Keratinocyte (primary cell): ENCODE measurements at regions not wholly inside any gene's neighbourhood (a gene's known extent, or its start where the extent isn't known, plus 50 kb on each side); places are given as distances from the start of the nearest gene placed in this dataset.

ENCODE experiments used
- DNase-seq: peaks from one replicate; pipeline ENCODE4 v3.0.0-alpha.2; 2011; ENCODE audit warnings: low read depth, missing footprints, low spot score
- FAIRE-seq: peaks from 2 replicates; lab custom pipeline; 2011; peaks lifted over from hg19 to GRCh38; lab: Jason Lieb, UNC
- H2AFZ ChIP-seq: 2 replicates; pipeline ENCODE4 v1.6.0; 2012; ENCODE audit warnings: low read length, control low read depth, inconsistent platforms; ENCODE audit not compliant: control insufficient read depth
- H3K27ac ChIP-seq: 2 replicates; pipeline ENCODE4 v1.5.1; 2011; ENCODE audit warnings: low read length; ENCODE audit not compliant: control insufficient read depth, insufficient read depth
- H3K27me3 ChIP-seq: 3 replicates; pipeline ENCODE4 v1.6.0; 2011; ENCODE audit warnings: low read length; ENCODE audit not compliant: control insufficient read depth, insufficient read depth; ENCODE audit errors: extremely low read depth
- H3K36me3 ChIP-seq, 2 experiments: 2 replicates in 1 of 2; 3 replicates in 1 of 2; pipeline ENCODE4 v1.5.1; 2011; ENCODE audit warnings: low read length in 2 of 2, mild to moderate bottlenecking in 1 of 2; ENCODE audit not compliant: control insufficient read depth in 2 of 2, insufficient read depth in 2 of 2; ENCODE audit errors: extremely low read depth in 1 of 2
- H3K4me1 ChIP-seq: 3 replicates; pipeline ENCODE4 v1.5.1; 2011; ENCODE audit warnings: low read length; ENCODE audit not compliant: control insufficient read depth, insufficient read depth; ENCODE audit errors: extremely low read depth
- H3K4me2 ChIP-seq: 3 replicates; pipeline ENCODE4 v1.6.0; 2011; ENCODE audit warnings: low read depth, low read length; ENCODE audit not compliant: control insufficient read depth, insufficient read depth; ENCODE audit errors: extremely low read depth
- H3K4me3 ChIP-seq, 3 experiments: fragments of 200-600 bp in 1 of 3; sonication (generic) in 1 of 3; 2 replicates in 2 of 3; 3 replicates in 1 of 3; pipeline ENCODE4 v1.5.1; 2011 to 2016; ENCODE audit warnings: low read length in 3 of 3, mild to moderate bottlenecking in 3 of 3, control low read depth in 2 of 3, inconsistent platforms in 1 of 3, low read depth in 1 of 3, mixed read lengths in 1 of 3, mixed run types in 1 of 3, moderate library complexity in 1 of 3; ENCODE audit not compliant: control insufficient read depth in 2 of 3, insufficient read depth in 2 of 3; ENCODE audit errors: extremely low read depth in 1 of 3
- H3K79me2 ChIP-seq: 2 replicates; pipeline ENCODE4 v1.6.0; 2012; ENCODE audit warnings: low read length; ENCODE audit not compliant: control insufficient read depth, insufficient read depth
- H3K9ac ChIP-seq: 3 replicates; pipeline ENCODE4 v1.6.0; 2011; ENCODE audit warnings: low read length; ENCODE audit not compliant: control insufficient read depth, insufficient read depth; ENCODE audit errors: extremely low read depth
- H3K9me1 ChIP-seq: 3 replicates; pipeline ENCODE4 v1.6.0; 2011; ENCODE audit warnings: low read length; ENCODE audit not compliant: control insufficient read depth, insufficient read depth; ENCODE audit errors: extremely low read depth
- H3K9me3 ChIP-seq: 2 replicates; pipeline ENCODE4 v1.5.1; 2012; ENCODE audit warnings: low read depth, low read length; ENCODE audit not compliant: control insufficient read depth
- H4K20me1 ChIP-seq: 3 replicates; pipeline ENCODE4 v1.6.0; 2011; ENCODE audit warnings: low read length; ENCODE audit not compliant: control insufficient read depth, insufficient read depth; ENCODE audit errors: extremely low read depth
- EZH2 ChIP-seq: IDR thresholded peaks from one replicate; pipeline ENCODE4 v1.6.1; 2012; ENCODE audit warnings: inconsistent platforms, mild to moderate bottlenecking, low read length, moderate library complexity
- dilution Hi-C: fragments of 300-500 bp; cut with MboI; formaldehyde crosslinking; loops from one replicate; pipeline ENCODE4 v1.7.0; 2020; ENCODE audit warnings: low sequenced_read_pairs; ENCODE audit not compliant: extremely low pct_ligation_motif_present
- TF ChIP-seq, protein P1 (sequence below), 3 experiments: IDR thresholded peaks in 1 of 3; conservative IDR thresholded peaks in 1 of 3; optimal IDR thresholded peaks in 1 of 3; 2 replicates in 2 of 3; 3 replicates in 1 of 3; pipeline versions ENCODE3 to v1.5.1; 2011; ENCODE audit warnings: low read length in 3 of 3, mild to moderate bottlenecking in 3 of 3, moderate library complexity in 2 of 3, control low read depth in 1 of 3, inconsistent platforms in 1 of 3; ENCODE audit not compliant: insufficient read depth in 2 of 3; ENCODE audit errors: extremely low read depth in 1 of 3

DNA sequence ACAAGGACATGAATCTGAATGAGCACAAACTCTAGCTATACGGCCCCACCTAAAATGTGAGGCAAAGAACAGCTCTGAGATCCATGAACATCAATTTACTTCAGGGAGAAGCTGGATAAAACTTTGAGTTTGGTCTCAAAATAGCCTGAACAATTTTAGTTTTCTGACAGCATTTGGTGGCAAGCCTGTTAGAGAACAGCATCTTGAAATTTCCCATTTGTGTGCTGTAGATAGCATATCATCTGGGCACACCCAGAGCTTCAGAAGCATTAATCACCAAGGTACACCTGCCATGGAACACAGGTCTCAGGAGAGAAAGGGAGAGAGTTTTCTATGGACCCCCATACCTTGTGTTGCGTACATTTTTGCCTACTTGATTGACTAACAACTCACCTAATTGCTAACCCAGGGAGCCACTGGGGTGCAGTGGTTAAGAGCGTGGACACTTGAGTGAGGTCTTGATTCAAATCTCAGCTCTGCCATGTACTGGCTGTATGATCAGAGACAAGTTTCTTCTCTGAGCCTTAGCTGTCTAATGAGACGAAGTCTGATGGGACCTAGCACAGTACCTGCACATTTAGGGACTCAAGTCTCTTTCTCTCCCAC lies 264.9 kb downstream of the PIK3R1 start:
- DNase-seq (no peak), FAIRE-seq (no peak)
- TF ChIP-seq, protein P1, sequence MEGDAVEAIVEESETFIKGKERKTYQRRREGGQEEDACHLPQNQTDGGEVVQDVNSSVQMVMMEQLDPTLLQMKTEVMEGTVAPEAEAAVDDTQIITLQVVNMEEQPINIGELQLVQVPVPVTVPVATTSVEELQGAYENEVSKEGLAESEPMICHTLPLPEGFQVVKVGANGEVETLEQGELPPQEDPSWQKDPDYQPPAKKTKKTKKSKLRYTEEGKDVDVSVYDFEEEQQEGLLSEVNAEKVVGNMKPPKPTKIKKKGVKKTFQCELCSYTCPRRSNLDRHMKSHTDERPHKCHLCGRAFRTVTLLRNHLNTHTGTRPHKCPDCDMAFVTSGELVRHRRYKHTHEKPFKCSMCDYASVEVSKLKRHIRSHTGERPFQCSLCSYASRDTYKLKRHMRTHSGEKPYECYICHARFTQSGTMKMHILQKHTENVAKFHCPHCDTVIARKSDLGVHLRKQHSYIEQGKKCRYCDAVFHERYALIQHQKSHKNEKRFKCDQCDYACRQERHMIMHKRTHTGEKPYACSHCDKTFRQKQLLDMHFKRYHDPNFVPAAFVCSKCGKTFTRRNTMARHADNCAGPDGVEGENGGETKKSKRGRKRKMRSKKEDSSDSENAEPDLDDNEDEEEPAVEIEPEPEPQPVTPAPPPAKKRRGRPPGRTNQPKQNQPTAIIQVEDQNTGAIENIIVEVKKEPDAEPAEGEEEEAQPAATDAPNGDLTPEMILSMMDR (optimal IDR thresholded peaks at IDR 0.05 in 1 of 3, IDR thresholded peaks at IDR 0.05 in 1 of 3, conservative IDR thresholded peaks at IDR 0.05 in 1 of 3; ENCODE audit: extremely low read depth in 1 of 3, insufficient read depth in 2 of 3, low read length in 3 of 3), result no peak
- no peak for TF ChIP-seq EZH2
- no peak overlapping the region for H3K4me3 ChIP-seq
- H4K20me1 ChIP-seq, result no peaks in the 10 kb centered on the region
- no peak overlapping the region for H3K4me2 ChIP-seq
- H3K4me1 ChIP-seq, result no peaks in the 10 kb centered on the region
- H3K27ac ChIP-seq, result no peak overlapping the region
- no peaks in the 10 kb centered on the region for H3K36me3 ChIP-seq
- no peaks in the 10 kb centered on the region for H3K9me3 ChIP-seq
- H3K9ac ChIP-seq, result no peak overlapping the region
- no peaks in the 10 kb centered on the region for H3K27me3 ChIP-seq
- H3K79me2 ChIP-seq, result no peaks in the 10 kb centered on the region
- dilution Hi-C loops, result no loop called here
- no peak overlapping the region for H2AFZ ChIP-seq
- no peaks in the 10 kb centered on the region for H3K9me1 ChIP-seq

DNA sequence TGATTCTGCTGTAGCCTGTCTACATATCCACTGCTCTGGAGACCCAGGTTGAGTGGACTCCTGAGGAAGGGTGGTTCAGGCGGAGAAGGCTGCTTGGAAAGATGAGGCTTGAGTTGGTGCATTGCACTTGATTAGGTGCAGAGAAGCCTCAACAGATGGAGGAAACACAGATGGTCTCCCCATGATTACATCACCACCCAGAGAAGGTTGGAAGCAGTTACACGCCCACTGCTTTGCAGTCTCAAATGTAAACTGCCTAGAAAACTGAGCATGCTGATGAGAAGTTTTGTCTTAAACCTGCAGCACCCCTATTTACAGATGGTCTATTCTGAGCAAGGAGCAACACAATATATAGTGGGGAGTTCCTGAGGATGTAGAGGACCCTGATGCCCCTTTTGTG lies 266.6 kb downstream of the PIK3R1 start:
- no peak for DNase-seq
- dilution Hi-C loops, result no loop called here
- Histone ChIP-seq H3K9me3 (no peaks in the 10 kb centered on the region), H3K36me3 (no peaks in the 10 kb centered on the region), H3K4me2 (no peak overlapping the region), H3K9ac (no peak overlapping the region), H3K79me2 (no peaks in the 10 kb centered on the region), H2AFZ (no peak overlapping the region), H3K27ac (no peak overlapping the region), H3K27me3 (no peaks in the 10 kb centered on the region), H3K9me1 (no peaks in the 10 kb centered on the region), H4K20me1 (no peaks in the 10 kb centered on the region), H3K4me3 (no peak overlapping the region), H3K4me1 (no peaks in the 10 kb centered on the region)
- no peak for FAIRE-seq
- TF ChIP-seq, protein P1 (optimal IDR thresholded peaks at IDR 0.05 in 1 of 3, IDR thresholded peaks at IDR 0.05 in 1 of 3, conservative IDR thresholded peaks at IDR 0.05 in 1 of 3; ENCODE audit: extremely low read depth in 1 of 3, insufficient read depth in 2 of 3, low read length in 3 of 3), result no peak
- TF ChIP-seq EZH2, result no peak
